ENCODE measurements at regions not wholly inside any gene's neighbourhood (a gene's known extent, or its start where the extent isn't known, plus 50 kb on each side); places are given as distances from the start of the nearest gene placed in this dataset.
"Not testable (repeated sequence)": the region's sequence is repeated elsewhere in the genome, so short reads cannot be mapped to it uniquely, and the experiment has no call there.

DNA sequence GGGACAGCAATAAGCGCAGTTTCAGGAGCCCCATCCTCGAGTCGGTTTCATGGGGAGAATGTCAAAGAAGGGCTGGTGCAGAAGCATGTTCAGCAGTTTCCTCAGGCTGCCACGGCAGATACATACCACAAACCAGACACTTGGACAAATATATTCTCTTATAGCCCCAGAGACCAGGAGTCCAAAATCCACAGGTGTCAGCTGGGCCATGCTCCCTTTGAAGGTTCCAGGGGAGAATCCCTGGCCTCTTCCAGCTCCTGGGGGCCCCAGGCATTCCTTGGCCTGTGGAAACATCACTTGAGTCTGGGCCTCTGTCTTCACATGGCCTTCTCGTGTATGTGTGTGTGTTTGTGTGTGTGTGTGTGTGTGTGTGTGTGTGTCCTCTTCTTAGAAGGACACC lies 164.1 kb downstream of the UQCRFS1 start:
- DNase-seq = no peak

DNA sequence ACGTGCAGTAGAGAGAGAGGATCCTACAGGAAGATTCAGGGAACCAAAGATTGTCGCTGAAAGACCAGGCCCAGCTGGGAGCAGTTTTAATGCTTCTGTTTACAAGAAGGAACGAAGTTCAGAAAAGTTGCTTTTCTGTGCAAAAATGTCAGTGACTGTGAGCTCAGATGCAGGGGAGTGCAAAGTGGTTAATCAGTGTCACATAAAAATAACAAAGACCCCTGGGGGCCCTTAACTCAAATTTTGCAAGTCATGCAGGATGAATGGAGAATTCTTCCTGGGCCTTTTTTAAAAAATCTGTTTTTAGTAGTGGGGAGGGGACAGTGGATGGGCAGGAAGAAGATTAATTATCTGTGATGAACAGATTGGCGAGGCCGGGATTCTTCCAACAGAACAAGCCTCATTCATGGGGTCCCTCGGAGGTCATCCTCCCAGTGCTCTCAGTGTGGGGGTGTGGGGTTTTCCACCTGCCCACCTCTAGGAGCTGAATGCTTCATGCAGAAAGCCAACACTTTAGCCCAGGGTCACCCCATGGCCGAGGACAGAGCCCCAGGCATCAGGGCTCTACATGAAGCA lies 167.2 kb downstream of the UQCRFS1 start:
- no peak for DNase-seq

DNA sequence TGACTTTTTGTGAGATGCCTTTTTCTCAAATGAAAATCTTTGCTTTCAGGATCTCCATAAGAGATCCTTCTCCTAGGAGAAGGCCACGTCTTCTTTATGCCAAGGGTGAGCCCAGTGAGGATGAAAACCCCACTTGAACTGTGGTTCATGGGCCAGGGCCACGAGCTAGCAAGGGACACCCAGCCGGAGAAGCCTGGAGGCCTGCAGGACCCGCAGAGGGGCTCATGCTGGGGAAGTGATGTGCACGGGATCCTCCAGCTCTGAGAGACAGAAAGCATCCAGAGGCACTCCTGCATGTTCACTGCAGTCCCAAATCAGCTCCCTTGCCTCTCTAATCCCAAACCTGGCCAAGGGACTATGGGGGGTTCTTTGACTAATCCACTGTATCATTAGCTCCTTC lies 168.9 kb downstream of the UQCRFS1 start:
- no peak for DNase-seq

DNA sequence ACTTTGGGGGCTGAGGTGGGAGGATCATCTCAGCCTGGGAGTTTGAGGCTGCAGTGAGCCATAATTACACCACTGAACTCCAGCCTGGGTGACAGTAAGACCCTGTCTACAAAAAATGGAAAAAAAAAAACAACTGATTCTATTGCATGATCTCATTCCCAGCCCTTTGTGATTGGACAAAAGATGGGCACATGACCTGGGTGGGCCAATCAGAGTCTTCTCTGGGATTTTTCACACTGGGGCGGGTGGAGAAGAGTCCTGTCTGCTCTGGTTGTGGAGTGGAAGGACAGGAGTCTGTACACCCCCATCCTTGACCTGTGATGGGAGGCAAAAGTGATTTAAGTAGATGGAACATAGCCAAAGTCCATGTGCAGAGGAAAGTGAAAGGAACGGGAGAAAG lies 170.5 kb downstream of the UQCRFS1 start:
- no peak for DNase-seq

DNA sequence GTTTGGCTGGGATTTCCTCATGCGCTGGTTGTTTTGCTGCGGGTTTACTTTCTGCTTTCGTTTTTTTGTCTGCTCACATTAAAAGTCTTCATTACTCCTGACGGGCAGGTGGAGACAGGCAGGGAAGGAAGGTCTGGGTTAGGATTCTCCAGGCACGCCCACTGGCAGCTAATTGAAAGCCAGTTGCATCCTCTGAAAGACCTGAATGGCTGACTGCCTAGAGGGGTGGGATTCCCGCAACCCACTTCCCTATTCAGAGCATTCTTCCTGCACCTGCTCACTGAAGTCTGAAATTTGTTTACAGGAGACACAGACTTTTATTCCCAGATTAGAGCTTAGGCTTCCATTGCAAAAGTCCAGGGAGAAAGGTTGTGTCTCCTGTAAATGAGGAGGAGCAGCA lies 172.0 kb downstream of the UQCRFS1 start:
- DNase-seq = peak; percentile 65

DNA sequence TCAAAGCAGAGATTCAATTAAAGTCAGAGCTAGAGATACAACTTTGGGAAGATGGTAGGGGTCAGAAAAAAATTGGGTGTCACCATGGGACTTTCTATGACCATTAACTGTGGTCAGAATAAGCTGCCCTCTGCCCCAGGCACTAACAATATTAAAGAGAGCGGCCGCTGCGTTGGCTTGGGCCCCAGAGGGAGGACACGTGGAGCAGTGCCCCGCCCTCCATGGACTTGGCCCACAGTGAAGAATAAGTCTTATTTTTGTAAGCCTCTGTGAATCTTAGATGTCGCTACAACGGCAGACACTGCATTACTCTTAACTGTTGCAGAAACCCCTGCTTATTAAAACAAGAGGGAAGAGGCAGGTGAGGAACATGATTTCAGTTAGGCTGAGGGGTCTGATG lies 172.7 kb downstream of the UQCRFS1 start:
- no peak for DNase-seq

DNA sequence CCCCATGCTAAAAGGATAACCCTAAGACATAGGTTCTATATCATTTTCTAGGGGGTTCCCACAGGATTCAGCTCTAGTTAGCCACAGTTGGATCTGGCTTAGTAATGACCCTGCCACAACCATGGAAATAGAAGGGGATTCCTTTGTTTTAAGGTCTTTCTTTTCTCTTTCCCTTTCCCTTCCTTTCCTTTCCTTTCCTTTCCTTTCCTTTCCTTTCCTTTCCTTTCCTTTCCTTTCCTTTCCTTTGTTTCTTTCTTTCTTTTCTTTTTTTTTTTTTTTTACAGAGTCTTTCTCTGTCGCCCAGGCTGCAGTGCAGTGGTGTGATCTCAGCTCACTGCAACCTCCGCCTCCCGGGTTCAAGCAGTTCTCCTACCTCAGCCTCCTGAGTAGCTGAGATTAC lies 173.9 kb downstream of the UQCRFS1 start:
- DNase-seq = not testable (repeated sequence)

DNA sequence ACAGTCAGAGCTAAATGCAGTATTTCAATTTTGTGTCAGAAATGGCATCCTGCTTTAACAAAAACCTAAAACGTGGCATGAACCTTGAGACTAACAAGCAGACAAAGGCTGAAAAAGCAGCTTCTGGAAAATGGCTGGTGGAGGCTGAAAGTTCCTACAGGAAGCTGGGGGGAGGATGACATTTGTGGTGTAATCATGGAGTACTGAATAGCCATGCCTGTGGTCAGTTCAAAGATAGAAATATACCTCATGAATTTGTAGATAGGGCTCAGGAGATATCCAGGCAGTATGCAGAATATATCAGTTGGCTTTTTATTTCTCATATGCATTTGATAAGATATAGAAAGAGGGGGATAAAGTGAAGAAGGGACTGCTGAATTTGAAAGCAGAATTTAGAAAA lies 181.7 kb downstream of the UQCRFS1 start:
- no peak for DNase-seq

DNA sequence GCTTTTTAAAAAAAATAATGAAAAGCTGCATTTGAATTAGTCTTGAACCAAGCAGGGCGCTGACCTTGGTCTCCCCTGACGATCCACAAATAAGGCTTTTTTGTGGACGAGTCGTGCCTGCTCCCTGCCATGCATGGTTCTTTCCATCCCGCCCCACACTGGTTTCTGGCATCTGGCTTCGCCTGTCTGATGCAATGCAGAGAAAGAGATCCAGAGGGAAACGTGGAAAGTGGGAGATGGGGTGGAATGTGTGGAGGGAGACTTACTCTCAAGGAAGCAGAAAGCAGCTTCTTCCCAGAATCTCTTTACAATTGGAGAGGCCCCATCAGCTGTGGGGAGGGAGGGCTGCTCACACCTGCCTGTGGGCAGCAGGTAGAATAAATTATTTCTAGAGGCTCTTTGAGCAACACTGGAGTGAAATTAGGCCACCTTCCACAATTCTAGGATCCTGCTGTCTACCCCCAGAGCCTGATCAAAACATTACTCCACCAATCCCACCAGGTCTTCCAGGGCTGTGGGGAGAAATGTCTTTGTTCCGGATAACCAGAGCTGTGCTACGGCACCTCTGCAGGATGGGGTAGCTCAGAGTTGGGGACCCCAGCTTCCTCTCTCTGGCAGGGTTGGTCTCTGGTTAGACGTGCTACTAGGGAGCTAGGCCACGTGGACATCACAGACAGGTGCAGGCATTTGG lies 183.5 kb downstream of the UQCRFS1 start:
- no peak for DNase-seq

DNA sequence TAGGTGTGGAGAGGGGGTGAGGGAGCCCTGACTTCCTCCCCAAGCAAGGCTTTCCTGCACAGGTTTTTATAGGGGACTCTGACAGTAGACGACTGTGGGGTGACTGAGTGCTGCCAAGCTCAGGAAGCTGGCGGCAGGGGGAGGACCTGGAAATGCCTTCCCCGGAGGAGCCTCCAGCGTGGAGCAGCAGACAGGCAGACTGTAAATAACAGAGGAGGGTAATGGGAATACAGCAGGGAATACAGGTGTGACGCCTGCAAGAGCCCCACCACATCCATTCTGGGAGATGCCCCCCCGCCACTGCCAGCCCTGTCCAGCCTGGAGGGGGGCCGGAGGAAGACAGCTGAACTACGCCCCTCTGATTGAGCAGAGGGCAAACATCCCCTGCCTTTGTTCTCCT lies 190.4 kb downstream of the UQCRFS1 start:
- DNase-seq = no peak

DNA sequence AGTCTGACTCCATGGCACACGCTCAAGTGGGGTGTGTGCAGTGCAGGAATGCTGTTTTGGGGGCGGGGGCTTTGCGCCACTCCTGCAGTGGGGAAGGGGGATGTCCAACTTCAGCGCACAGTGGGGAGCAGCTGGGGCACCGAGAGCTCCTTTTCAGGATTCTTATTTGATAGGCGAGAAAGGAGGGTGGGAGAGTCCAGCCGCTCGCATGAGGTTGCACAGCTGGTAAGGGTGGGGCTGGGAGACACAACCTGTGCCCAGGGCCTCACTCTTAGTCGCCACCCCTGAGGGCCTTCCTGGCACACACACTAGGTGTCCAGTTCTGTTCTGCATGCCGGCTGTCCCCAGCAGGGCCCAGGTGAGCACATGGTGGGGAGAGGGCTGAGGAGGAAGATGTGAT lies 190.8 kb downstream of the UQCRFS1 start:
- no peak for DNase-seq

DNA sequence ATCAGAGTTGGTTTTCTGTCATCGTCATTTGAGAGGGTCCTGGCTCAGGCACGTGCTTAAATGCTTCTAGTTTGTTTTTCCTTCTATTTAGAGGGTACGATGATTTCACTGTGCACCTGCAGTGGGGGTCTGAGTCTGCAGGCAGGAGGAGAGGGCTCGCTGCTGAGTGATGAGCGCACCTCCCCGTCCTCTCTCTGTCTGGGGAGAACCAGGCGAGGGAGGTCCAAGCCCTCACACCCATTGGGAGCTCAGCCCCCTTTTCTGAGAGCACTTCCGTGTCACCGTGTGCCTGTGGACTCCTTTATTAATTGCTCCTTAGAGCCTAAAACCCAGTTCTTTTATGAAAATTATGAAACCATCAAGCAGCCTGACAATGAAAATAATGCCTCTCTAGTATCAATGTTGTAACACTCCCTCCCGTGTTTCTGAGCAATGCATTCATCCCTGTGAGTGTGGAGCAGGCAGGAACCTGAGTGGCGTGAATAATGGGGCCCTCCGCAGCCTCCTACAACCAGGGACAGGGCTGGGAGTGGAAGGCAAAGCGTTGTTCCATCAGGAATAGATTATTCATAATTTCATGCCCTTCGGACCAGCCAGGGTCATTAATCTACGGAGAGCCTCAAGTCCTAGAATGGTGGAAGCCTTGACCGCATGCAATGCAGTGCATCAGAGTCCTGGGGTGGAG lies 191.6 kb downstream of the UQCRFS1 start:
- DNase-seq = no peak

DNA sequence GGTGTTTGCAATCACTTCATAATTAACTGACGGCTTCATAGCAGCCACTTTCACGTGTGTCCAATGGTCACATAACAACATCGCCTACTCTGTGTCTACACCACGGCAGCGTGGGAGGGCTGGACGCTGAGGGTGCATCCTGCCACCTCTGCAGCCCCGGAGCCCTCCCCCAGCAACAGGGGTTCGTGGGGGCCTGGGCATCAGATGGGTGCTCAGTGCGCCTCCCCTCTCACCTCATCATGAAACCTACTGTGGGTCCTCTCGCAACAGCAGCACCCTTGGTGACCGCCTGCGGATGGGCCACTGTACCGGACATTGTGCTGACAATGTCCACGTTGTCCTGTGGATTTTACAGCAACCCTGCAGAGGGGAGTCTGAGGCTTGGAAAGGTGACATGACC lies 193.5 kb downstream of the UQCRFS1 start:
- DNase-seq = no peak

DNA sequence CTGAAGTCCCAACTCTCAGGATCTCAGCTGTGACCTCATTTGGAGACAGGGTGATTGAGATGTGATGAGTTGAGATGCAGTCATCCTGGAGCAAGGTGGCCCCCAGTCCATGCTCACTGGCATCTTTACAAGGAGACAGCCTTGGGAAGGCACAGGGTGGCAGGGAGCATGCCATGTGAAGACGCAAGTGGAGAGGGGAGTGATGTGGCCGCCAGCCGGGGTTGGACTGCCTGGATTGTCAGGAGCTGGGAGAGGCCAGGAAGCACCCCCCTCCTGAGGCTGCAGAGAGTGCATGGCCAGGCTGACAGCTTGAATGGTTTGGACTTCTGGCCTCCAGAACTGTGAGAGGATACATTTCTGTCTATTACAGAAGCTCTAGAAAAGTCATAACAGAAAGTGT lies 194.4 kb downstream of the UQCRFS1 start:
- DNase-seq = no peak

DNA sequence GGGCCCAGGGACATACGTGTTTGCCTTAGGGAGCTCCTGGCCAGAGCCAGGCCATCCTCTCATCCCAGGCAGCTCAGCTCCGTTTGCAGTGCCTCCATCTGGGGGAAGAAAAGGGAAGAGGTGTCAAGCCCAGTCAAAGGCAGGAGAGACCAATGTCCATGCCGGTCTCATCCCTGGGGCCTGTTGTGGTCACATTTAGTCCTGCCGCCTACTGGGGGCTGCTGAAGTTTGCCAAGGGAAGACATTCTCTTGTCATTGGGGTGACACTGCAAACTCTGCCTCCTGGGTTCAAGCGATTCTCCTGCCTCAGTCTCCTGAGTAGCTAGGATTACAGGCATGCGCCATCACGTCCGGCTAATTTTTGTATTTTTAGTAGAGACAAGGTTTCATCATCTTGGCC lies 195.2 kb downstream of the UQCRFS1 start:
- DNase-seq = no peak

DNA sequence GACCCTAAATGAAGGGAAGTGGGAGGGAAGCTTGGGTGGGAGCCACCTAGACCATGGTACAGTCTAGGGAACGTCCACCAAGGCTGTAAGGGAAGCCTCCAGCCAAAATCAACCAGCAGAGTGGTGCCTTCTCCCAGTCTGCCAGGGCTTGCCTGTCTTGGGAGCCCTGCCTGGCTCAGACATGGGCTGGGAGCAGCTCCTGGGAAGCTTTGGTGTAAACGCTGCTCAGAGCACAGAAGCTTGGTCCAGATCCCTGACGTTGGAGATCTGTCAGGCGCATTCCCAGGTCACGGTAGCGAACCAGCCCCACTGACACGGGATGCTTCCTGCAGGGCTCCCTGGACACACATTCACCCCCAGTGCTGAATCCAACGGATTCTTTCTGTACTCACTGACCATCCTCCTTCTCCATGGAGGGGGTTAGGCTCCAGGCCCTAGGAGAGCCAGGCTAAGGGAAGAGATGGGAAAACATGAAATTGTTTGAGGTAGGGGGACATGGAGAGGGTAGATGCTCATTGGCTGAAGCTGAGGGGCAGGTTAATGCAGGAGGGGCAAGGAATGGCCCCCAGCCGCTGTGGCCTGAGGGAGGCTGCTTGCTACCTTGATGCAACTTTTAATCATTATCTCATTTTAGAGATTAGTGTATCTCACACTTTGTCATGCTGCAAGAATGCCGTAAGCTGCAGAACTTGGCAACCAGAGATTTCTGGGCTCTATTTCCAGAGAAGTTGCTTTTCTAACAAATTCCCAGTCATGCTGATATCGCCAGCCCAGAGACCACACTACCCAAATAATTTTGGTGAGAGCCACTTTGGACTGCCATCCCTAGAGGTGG lies 195.8 kb downstream of the UQCRFS1 start:
- no peak for DNase-seq

DNA sequence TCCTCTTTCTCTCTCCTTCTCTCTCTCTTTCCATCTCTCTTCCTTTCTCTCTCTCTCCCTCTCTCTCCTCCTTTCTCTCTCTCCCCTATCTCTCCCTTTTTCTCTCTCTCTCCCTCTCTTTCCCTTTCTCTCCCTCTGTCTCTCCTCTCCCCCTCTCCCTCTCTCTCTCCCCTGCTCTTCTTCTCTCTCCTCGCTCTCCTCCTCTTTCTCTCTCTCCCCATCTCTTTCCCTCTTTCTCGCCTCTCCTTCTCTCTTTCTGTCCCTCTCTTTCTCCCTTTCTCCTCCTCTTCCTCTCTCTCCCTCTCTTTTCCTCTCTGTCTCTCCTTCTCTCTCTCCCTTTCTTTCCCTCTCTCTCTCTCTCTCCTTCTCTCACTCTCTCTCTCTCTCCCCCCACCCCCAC lies 196.6 kb downstream of the UQCRFS1 start:
- no peak for DNase-seq

DNA sequence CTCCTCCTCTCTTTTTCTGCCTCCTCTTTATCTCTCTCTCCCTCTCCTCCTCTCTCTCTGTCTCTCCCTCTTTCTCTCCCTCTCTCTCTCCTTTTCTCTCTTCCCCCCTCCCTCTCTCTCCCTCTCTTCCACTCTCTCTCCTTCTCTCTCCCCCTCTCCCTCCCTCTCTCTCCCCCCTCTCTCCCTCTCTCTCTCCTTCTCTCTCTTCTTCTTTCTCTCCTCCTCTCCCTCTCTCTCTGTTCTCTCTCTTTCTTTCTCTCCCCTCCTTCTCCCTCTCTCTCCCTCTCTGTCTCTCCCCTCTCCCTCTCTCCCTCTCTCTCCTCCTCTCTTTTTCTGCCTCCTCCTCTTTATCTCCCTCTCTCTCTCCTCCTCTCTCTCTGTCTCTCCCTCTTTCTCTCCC lies 197.4 kb downstream of the UQCRFS1 start:
- DNase-seq = no peak

DNA sequence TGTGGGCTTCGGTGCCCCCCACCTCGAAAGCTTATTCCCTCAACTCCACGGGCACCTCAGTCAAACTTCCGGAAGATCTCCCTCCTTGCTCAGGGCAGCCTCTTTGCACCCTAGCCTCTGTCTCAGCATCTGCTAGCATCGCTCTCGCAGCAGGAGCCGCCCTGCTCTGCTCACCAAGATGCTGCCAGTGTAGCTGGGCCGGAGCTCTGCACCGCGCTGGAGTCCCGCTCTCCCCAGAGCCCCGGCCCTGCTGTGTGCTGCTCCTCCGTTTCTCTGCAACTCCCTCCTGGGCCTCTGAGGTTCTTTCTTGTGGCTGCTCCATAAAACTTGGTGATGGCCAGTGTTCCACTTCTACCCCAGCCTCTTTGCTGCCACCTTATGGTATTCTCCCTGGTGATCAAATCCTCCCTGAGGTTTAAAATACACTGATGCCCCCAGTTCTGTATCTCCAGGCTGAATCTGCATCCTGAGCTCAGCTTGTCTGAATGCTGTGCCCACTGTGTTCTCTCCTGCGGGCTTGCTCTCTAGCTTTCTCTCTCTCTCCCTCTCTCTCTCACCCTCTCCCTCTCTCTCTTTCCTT lies 198.0 kb downstream of the UQCRFS1 start:
- no peak for DNase-seq

DNA sequence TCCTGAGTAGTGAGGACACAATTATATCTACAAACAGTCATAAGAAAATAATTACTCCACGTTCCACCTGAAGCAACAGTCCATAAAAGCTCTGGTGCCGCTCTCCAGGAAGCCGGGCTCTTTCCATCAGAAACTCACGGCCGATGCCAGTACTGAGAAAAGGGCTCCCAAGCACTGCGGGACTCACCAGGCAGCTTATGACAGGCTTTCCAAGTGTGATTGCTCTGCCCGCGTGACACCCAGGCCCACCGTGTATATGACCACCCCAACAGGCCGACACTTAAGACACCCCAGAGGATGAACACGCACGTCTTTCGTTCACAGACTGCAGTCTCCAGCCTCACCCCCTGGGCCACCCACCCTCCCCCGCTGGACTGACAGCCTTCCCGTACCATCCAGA lies 199.0 kb downstream of the UQCRFS1 start:
- DNase-seq = no peak

DNA sequence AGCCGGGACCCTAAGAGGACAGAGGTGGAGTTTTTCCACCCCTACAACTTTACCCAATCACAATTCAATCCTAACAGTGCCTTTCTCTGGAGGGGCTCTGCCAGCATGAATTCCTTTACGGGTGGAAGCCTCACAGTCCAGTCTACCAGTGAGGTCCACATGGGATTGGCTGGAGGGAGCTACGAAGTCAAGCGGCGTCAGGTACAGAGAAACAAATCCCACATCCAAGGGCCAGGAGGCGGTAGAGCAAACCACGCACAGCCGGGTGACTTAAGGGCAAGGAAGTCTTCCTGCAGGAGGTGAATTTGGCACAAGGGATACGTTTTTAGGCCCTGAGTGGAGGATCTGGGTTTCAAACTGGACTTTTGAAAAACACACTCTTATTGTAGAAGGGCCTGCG lies 199.6 kb downstream of the UQCRFS1 start:
- no peak for DNase-seq

DNA sequence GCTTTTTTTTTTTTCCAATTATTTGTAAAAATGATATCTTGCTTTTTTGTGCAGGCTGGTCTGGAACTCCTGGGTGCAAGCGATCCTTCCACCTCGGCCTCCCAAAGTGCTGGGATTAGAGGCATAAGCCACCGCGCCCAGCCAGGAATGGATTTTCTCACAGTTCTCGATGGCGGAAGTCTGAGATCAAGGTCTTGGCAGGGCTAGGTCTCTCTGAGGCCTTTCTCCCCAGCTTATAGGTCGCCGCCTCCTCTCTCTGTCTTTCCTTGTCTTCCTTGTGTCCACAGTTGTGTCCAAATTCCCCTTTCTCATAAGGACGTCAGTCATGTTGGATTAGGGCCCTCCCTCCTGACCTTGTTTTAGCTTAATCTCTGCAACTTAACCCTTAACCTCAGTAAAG lies 200.5 kb downstream of the UQCRFS1 start:
- no peak for DNase-seq

DNA sequence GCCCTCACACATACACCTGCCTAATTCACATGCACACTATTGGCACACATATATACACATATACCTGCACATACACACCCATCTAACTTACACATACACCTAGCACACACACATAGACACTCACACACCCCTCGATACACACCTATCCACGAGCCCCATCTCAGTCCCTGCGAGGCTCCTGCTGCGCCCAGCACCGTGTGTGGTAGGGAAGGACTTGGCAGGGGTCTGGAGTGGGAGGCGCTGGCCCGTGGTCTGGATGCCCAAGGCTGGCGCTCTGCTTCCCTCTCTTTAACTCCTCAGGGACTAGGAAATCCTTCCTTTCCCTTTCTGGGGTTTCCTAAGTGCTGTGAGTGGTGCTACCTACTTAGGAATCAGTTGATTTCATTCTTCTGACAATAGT lies 202.7 kb downstream of the UQCRFS1 start:
- no peak for DNase-seq
